ENCODE measurements at regions not wholly inside any gene's neighbourhood (a gene's known extent, or its start where the extent isn't known, plus 50 kb on each side); places are given as distances from the start of the nearest gene placed in this dataset.
"Not testable (repeated sequence)": the region's sequence is repeated elsewhere in the genome, so short reads cannot be mapped to it uniquely, and the experiment has no call there.

DNA sequence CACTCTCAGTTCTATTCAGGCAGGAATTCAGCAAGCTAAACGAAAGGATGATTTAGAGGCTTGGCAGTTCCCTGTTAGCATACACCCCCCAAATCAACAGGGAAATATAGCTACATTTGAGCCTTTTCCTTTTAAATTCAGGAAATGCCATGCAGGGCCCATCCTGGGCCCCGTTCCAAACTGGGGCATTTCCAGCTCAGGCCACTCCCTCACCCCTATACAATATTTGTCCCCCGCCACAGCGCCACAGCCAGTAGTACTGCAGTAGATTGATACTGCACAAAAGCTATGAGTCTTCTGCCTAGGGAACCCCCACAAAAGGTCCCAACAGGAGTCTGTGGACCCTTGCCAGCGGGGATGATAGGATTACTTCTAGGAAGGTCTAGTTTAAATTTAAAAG lies 102.0 kb upstream of the MAPK10 start:
- ATAC-seq (no peak), DNase-seq (ENCODE audit: missing footprints) (peak; percentile 59)

GRCh38 chr4:86472377-86473019 lies 112.6 kb upstream of the MAPK10 start:
- ATAC-seq: no peak
- DNase-seq (ENCODE audit: missing footprints): no peak
- intact Hi-C loops (cut with DNase I): no loop called here

More for the DNA sequence above, 102.0 kb upstream of the MAPK10 start:
- intact Hi-C loops (cut with DNase I): no loop called here

DNA sequence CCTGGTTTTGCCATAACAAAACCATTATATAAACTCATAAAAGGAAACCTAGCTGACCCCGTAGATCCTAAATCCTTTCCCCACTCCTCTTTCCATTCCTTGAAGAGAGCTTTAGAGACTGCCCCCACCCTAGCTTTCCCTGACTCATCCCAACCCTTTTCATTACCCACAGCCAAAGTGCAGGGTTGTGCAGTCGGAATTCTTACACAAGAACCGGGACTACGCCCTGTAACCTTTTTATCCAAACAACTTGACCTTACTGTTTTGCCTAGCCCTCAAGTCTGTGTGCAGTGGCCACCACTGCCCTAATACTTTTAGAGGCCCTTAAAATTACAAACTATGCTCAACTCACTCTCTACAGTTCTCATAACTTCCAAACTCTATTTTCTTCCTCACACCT lies 116.0 kb upstream of the PTPN13 start:
- DNase-seq (ENCODE audit: missing footprints); ATAC-seq: not testable (repeated sequence)

GRCh38 chr4:86481440-86481839 lies 112.7 kb upstream of the PTPN13 start:
- no peak for ATAC-seq
- intact Hi-C loops (cut with DNase I): no loop called here
- DNase-seq (ENCODE audit: missing footprints): no peak

More for the DNA sequence above, 116.0 kb upstream of the PTPN13 start:
- intact Hi-C loops (cut with DNase I): not testable (repeated sequence)

DNA sequence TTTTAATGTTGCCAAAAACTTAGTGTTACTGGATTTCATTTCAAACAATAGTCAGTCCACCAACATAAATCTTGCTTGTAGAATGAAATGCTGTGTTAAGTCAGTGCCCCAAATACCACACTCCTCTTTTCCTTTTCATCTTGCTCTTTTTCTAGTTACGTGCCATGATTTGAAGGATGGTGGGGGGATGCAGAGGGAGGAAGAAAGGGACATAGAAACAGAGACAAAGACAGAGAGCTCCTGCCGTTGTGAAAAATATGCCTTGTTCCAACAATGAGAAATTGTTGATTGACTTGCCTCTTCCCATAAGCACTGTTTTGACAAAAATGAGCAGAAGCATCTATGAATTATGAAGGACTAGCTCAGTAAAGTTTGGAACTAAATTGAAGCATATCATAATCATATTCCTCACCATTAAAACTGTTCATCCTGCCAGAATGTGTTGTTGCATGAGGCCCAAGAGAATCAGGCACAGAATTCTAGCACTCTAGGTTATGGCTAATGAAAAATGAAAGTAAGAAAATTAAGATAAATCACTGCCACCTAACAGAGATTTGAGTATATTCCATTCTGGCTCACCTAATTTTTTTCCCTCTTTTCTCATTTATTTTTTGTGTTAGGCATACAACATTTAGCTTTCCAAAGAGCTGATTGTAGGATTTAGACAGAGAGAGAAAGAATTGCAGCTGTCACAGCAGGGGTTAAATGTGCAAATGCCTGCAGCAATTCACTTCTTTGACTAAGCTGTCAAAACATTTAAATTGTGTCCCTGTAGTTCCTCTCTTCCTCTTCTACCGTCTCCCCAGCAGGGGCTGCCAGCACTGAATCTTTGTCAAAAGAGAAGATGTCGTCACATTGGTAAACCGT lies 111.6 kb upstream of the PTPN13 start:
- DNase-seq (ENCODE audit: missing footprints): no peak
- no peak for ATAC-seq
- intact Hi-C loops (cut with DNase I): no loop called here

DNA sequence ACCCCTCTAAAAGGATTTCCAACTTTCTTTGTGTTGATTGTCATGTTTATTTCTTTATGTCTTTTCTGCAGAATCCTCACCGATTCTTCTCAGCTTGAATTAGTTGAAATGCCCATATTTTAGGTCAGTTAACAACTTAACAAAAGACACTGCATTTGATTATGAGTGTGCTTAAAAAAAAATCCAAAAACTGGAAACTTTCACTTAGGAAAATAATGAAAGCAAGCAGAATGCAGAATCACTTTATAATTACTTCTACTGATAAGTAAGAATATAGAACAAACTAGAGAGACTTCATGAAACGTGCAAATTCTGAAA lies 111.0 kb upstream of the PTPN13 start:
- DNase-seq (ENCODE audit: missing footprints) (no peak), ATAC-seq (no peak)
- intact Hi-C loops (cut with DNase I): no loop called here

DNA sequence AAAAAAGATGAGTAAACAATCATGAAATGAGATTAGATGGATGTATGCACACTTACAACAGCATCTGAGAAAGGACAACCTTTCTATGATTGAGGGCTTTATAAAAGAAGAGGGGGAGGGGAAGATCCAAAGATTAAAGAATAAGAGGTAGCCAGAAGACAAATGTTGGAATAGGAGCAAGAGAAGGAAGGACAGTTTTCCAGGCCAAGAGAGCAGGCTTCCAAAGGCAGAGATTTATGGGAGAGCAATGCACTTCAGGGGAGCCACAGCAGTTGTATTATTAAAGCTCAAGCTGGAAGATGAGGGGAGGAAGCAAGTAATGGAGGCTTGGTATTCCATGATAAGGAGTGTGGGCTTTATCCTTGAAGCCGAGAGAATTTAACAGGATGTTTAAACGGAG lies 110.3 kb upstream of the PTPN13 start:
- DNase-seq (ENCODE audit: missing footprints) (no peak), ATAC-seq (no peak)
- intact Hi-C loops (cut with DNase I): no loop called here

- DNase-seq (ENCODE audit: missing footprints) (no peak), ATAC-seq (no peak)
- intact Hi-C loops (cut with DNase I): no loop called here
Measured at GRCh38 chr4:86484241-86484640, 109.9 kb upstream of the PTPN13 start.

DNA sequence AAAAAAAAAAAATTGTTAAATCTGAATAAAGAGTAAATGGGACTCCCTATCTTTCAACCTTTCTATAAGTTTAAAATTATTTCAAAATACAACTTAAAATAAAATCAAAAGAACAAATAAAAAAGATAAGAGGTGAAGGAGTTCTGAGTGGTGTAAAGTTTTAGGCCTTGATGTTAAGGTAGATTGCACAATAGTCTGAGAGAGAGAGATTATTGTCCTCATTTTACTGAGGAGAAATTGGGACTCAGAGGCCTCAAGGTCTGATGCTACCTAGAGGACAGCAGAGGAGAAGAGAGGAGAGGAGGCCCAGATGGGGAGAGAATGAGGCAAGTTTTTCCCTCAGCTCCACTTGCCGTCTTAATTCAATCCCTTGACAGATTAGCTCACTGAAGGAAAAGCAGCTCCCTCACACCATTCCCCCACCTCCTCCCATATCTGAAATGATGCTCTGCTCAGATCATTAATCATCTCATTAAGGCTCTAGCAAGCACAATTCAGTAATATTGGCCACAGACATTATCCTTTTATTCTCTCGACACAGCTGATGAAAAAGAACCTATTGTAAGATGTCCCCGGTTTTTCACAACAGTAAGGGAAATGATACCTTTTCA lies 106.3 kb upstream of the PTPN13 start:
- DNase-seq (ENCODE audit: missing footprints): no peak

DNA sequence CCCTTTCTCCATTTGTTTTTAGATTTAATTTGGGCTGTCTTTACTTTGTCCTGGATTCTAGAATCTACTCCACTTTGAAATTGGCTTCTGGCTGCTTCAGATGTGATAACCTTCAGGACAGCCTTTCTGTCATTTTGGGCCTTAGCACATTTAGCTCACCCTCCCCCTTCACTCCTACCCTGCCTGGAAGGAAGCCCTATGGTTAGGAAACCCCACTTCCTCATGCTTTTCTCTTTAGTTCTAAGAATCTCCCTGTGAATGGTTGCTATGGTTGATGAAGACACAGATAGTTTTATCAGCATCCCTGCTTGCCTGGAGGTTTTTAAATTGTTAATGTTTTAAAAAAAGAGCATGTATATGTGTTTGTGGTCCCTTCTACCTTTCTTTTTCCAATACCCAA lies 100.7 kb upstream of the PTPN13 start:
- intact Hi-C loops (cut with DNase I): no loop called here

More for the DNA sequence above, 106.3 kb upstream of the PTPN13 start:
- intact Hi-C loops (cut with DNase I): no loop called here
- ATAC-seq: no peak

GRCh38 chr4:86496094-86497080 lies 97.7 kb upstream of the PTPN13 start:
- intact Hi-C loops (cut with DNase I): loop anchor here (1.0 kb wide), 1 partner anchor 399 kb away; no protein-coding TSS in a partner anchor
- ATAC-seq: no peak
- DNase-seq (ENCODE audit: missing footprints): no peak

More for the DNA sequence above, 100.7 kb upstream of the PTPN13 start:
- ATAC-seq (no peak), DNase-seq (ENCODE audit: missing footprints) (no peak)

GRCh38 chr4:86497131-86497530 lies 97.0 kb upstream of the PTPN13 start:
- ATAC-seq (peak; percentile 75), DNase-seq (ENCODE audit: missing footprints) (no peak)
- intact Hi-C loops (cut with DNase I): loop anchor here (1.0 kb wide), 1 partner anchor 398 kb away; no protein-coding TSS in a partner anchor

DNA sequence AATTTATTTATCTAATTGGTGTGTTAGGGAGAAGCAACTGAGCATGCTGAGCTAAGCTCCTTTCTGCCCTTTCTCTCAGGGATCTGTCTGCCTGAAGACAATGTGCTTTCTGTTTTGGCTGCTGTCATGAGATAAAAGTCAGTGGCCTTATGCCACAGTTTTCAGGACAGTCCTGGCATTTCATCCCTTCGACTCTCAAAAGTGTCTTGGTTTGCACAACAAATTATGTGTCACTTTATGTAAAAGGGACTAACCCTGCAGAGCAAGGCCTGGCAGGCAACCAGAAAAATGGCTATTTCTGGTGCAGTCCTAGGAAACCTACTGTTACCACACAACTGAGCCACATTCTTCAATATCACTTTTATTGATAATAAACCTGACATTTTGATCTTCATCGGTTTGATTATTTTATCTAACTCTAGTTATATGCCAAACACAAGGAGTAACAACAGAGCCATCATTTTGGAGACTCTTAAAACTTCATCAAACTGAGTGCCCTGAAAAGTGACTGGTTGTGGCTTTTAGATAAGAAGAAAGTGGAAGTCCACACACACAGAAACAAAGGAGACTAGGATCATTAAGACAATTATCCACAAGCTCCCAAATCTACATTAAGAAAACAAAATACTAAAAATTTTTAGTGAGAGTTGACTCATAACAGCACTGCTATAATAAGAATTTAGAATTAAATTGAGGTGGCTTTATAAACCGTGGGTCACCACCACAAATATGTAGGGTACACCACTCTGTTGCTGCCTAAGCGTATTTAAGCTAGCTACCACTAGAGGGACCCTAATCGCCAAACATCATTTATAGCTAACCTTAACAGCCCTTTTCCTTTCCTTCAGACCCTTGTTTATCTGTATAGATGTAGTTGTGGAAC lies 95.9 kb upstream of the PTPN13 start:
- DNase-seq (ENCODE audit: missing footprints): no peak
- peak; percentile 76 for ATAC-seq
- intact Hi-C loops (cut with DNase I): loop anchor here (1.0 kb wide), 1 partner anchor 397 kb away; no protein-coding TSS in a partner anchor

- no peak for DNase-seq (ENCODE audit: missing footprints)
- intact Hi-C loops (cut with DNase I): no loop called here
- no peak for ATAC-seq
Measured at GRCh38 chr4:86498863-86499166, 95.3 kb upstream of the PTPN13 start.

GRCh38 chr4:86500527-86500926 lies 93.6 kb upstream of the PTPN13 start:
- intact Hi-C loops (cut with DNase I): no loop called here
- ATAC-seq (no peak), DNase-seq (ENCODE audit: missing footprints) (no peak)

DNA sequence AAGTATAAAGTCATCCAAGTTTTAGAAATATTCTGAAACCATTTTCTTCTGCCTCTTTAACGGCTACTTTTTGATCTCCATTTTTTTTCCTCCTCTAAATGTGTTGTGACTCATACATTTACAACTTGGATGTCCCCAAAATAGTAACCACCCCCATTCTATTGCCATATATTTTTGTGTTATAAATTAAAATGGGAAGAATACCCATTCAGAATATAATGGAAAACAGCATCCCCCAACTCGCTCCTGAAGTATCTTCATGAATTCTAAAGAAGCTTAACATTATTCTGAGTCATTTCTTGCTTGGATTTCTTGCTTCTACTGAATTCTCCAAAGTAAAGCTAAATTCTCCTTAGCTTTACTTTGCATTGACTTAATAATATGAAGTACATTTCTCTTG lies 92.0 kb upstream of the PTPN13 start:
- intact Hi-C loops (cut with DNase I): no loop called here
- DNase-seq (ENCODE audit: missing footprints) (no peak), ATAC-seq (no peak)

DNA sequence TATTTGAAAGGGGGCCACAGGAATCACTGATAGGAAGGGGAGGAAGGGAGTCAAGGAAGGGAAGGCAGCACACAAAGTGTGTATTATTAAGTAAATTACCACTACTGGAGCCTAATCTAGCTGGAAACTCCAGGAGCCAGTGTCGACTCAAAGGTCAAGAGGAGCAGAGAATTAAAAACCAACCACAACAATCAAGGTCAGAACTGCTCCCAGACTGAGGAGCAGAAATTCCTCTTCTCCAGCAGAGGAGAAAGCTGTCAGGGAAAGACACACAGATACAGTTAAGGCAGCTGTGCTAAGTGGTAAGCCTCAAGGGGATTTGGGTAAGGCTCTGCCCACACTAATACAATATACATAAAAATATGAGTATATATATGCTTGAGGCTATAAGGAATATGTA lies 87.5 kb upstream of the PTPN13 start:
- intact Hi-C loops (cut with DNase I): no loop called here
- no peak for ATAC-seq
- no peak for DNase-seq (ENCODE audit: missing footprints)

- intact Hi-C loops (cut with DNase I): no loop called here
- no peak for ATAC-seq
- DNase-seq (ENCODE audit: missing footprints): no peak
Measured at GRCh38 chr4:86508436-86508835, 85.7 kb upstream of the PTPN13 start.

All from Right ventricle myocardium inferior (tissue), 1 donor.